ENCODE measurements at regions not wholly inside any gene's neighbourhood (a gene's known extent, or its start where the extent isn't known, plus 50 kb on each side); places are given as distances from the start of the nearest gene placed in this dataset.

GRCh38 chr9:38276771-38277439 lies 115.6 kb upstream of the ALDH1B1 start:
- TF ChIP-seq CTCF (conservative IDR thresholded peaks at IDR 0.05 in 1 of 2, IDR thresholded peaks at IDR 0.05 in 1 of 2; ENCODE audit: extremely low read depth in 1 of 2, insufficient read depth in 1 of 2, low read depth in 1 of 2, low read length in 2 of 2) (no peak), EZH2 (IDR thresholded peaks at IDR 0.05; ENCODE audit: borderline replicate concordance, low read length) (no peak)

Data from mammary epithelial cell (primary cell).